ENCODE measurements at regions not wholly inside any gene's neighbourhood (a gene's known extent, or its start where the extent isn't known, plus 50 kb on each side); places are given as distances from the start of the nearest gene placed in this dataset.
A peak's percentile ranks its signal among the peaks of the same experiment; 100 is the strongest.

GRCh38 chrX:100512471-100512870 lies 72.3 kb upstream of the TNMD start:
- TF ChIP-seq, protein P1, sequence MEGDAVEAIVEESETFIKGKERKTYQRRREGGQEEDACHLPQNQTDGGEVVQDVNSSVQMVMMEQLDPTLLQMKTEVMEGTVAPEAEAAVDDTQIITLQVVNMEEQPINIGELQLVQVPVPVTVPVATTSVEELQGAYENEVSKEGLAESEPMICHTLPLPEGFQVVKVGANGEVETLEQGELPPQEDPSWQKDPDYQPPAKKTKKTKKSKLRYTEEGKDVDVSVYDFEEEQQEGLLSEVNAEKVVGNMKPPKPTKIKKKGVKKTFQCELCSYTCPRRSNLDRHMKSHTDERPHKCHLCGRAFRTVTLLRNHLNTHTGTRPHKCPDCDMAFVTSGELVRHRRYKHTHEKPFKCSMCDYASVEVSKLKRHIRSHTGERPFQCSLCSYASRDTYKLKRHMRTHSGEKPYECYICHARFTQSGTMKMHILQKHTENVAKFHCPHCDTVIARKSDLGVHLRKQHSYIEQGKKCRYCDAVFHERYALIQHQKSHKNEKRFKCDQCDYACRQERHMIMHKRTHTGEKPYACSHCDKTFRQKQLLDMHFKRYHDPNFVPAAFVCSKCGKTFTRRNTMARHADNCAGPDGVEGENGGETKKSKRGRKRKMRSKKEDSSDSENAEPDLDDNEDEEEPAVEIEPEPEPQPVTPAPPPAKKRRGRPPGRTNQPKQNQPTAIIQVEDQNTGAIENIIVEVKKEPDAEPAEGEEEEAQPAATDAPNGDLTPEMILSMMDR (IDR thresholded peaks at IDR 0.05; ENCODE audit: low read depth, low read length), result peak; percentile 3
- no peak for TF ChIP-seq POLR2A (IDR thresholded peaks at IDR 0.05; ENCODE audit: extremely low read depth, insufficient read length)
